Stomach (tissue), 4 donors: ENCODE measurements at regions not wholly inside any gene's neighbourhood (a gene's known extent, or its start where the extent isn't known, plus 50 kb on each side); places are given as distances from the start of the nearest gene placed in this dataset.

Experiments
- CTCF ChIP-seq, 7 experiments: fragments of 450-650 bp in 4 of 7; fragments of 200-600 bp in 3 of 7; sonication (generic) in 3 of 7; IDR thresholded peaks; one replicate each; pipeline ENCODE4 v1.5.1; 2016 to 2019; ENCODE audit warnings: antibody characterized with exemption in 7 of 7, control low read depth in 2 of 7, mild to moderate bottlenecking in 1 of 7
- EP300 ChIP-seq: sonication (generic); formaldehyde crosslinking; IDR thresholded peaks from one replicate; pipeline ENCODE4 v1.6.1; 2017; ENCODE audit warnings: antibody characterized with exemption
- POLR2A ChIP-seq, 4 donors: fragments of 450-650 bp; IDR thresholded peaks; one replicate each; pipeline ENCODE4 v1.6.1; 2016; ENCODE audit warnings: antibody characterized with exemption in 4 of 4, control low read depth in 2 of 4, mild to moderate bottlenecking in 1 of 4, moderate library complexity in 1 of 4
- POLR2AphosphoS5 ChIP-seq, 3 donors: sonication (generic); formaldehyde crosslinking; IDR thresholded peaks; one replicate each; pipeline ENCODE4 v1.6.1; 2016; ENCODE audit warnings: antibody characterized with exemption in 3 of 3

- TF ChIP-seq POLR2AphosphoS5 (IDR thresholded peaks at IDR 0.05), result no peak
- no peak for TF ChIP-seq CTCF (IDR thresholded peaks at IDR 0.05)
- TF ChIP-seq POLR2A (IDR thresholded peaks at IDR 0.05), result no peak
- TF ChIP-seq EP300, result no peak
Observed at GRCh38 chr2:144894612-144895599, 375.0 kb upstream of the ZEB2 start.
